Lower leg skin (tissue), 4 donors: ENCODE measurements at regions not wholly inside any gene's neighbourhood (a gene's known extent, or its start where the extent isn't known, plus 50 kb on each side); places are given as distances from the start of the nearest gene placed in this dataset.
"Not testable (repeated sequence)": the region's sequence is repeated elsewhere in the genome, so short reads cannot be mapped to it uniquely, and the experiment has no call there.

Experiments used
- DNase-seq, 2 donors: peaks; one replicate each; pipeline ENCODE4 v3.0.0-alpha.2; 2019; ENCODE audit warnings: low spot score in 2 of 2
- H3K4me3 ChIP-seq: fragments of 200-600 bp; sonication (generic); 2 replicates; pipeline ENCODE4 v1.5.1; 2017; ENCODE audit warnings: mild to moderate bottlenecking, low read depth; ENCODE audit not compliant: poor library complexity, severe bottlenecking
- POLR2A ChIP-seq, 2 donors: fragments of 450-650 bp; IDR thresholded peaks; one replicate each; pipeline ENCODE4 v1.6.1; 2016 to 2017; ENCODE audit warnings: antibody characterized with exemption in 2 of 2, mild to moderate bottlenecking in 1 of 2, moderate library complexity in 1 of 2
- WGBS, 2 donors: methylation state at CpG; one replicate each; pipeline ENCODE4 v1.1.5; 2018; 5-methylcytosine and 5-hydroxymethylcytosine counted together
- intact Hi-C: fragments of 100-400 bp; cut with DNase I; formaldehyde crosslinking; loops from one replicate; pipeline ENCODE4 v1.15.0; 2023; ENCODE audit warnings: low total_unique reads
- TF ChIP-seq, protein P1 (sequence below), 3 donors: fragments of 450-650 bp; IDR thresholded peaks; one replicate each; pipeline ENCODE4 v1.5.1; 2016; ENCODE audit warnings: antibody characterized with exemption in 3 of 3, mild to moderate bottlenecking in 3 of 3, moderate library complexity in 2 of 3

DNA sequence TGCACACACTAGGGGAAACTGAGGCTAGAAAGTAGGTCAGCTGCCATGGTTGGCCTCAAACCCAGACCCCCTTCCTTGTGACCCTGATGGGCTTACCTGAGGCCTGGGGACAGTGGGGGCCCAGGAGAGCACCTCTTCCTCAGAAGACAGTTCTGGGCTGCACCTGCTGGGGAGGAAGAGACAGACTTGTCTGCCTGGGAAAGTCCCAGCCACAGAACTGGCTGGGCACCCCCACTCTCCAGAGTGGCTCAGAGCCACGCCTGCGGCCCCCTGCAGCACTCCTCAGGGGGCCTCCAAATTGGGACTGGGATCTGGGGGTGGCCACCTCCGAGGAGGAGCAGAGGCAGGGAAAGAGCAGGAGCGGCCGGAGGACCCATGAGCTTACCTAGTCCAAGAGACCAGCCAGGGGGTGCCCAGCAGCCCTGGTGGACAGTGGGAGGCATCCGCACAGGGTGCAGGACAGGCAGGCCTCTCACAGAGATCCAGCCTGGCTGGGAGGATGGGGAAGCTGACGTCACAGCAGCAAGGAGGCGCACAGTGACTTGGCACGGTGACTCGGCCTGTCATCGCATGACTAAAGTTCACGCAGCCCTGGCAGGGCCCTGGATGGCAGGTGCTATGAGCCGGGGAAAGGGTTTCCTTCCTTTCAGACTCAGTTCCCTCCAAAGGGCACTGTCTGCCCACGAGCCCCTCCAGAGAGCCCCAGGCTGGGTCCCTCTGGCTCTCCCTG lies 907.7 kb downstream of the TUBA3C start:
- 69% methylated on average over 6 of the region's 14 CpGs; no CpG with 5 or more reads in 1 of the 2 donors for WGBS, 2 donors
- DNase-seq, intact Hi-C loops: not testable (repeated sequence)

GRCh38 chr13:18258801-18259419 lies 922.7 kb downstream of the TUBA3C start:
- WGBS, 2 donors: 78 to 88% methylated on average over 12 to 25 of the region's 25 CpGs
- DNase-seq, H3K4me3 ChIP-seq, intact Hi-C loops: not testable (repeated sequence)

More for the DNA sequence above, 907.7 kb downstream of the TUBA3C start:
- H3K4me3 ChIP-seq: not testable (repeated sequence)

DNA sequence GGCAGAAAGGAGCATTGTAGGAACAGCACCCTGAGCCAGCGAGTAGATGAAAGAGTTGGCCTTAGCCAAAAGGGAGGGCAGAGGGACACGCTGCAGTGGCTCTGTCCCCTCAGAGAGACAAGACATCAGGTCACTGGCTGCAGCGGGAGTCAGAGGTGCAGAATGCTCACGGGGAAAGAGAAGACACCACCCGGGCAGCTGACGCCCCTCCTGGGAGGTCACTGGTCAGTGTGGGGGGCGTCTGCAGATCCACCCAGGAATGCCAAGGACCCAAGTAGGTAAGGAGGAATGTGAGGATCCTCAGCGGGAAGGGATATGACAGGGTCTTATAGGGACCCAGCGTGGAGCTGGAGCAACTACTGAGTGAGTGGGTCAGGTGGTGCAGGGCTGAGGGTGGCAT lies 923.9 kb downstream of the TUBA3C start:
- DNase-seq, intact Hi-C loops, H3K4me3 ChIP-seq: not testable (repeated sequence)
- 77% methylated on average over 9 of the region's 9 CpGs; no CpG with 5 or more reads in 1 of the 2 donors for WGBS, 2 donors

DNA sequence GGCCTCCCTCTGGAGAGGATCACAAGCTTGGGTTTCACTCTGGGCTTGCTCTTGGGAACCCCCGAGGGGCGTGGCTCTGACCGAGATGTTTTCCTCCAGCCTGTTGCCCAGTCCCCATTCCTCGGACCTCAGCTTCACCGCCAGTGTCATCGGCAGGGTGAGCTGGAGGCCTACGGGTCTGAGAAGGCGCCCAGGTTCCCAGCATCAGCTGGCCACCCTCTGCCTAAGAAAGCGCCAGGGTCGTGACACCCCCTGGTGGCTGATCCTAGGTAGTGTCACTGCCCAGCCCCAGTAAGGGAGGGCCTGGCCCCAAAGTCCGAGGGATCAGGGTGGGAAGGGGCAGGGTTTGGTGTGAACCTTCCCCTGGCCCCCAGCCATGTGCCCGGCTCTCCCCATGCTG lies 928.8 kb downstream of the TUBA3C start:
- intact Hi-C loops, DNase-seq, H3K4me3 ChIP-seq: not testable (repeated sequence)
- 86% methylated on average over 8 of the region's 12 CpGs; no CpG with 5 or more reads in 1 of the 2 donors for WGBS, 2 donors

DNA sequence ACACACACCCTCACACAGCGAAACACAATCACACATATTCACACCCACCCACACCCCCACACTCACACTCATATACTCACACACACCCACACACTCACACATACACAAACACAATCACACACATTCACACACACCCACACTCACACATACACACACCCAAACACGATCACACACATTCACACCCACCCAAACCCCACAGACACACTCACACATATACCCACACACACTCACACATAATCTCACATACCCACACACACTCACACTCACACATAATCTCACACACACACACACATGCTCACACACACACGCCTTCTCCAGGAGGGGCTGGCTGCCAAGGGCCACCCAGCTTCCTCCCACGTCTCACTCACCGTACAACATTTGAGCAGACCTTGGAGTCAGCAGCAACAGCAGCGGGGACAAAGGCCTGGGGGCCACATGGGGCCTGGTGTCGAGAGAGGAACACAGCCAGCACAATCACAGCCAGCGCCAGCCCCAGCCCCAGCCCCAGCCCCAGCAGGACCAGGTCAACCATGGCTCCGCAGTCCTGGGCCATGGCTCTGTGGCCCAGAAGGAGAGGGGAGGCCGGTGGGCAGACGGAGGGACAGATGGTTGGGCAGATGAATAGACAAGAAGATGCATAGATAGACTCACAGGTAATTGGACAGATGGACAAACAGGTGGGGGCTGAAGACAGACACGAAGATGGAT lies 932.9 kb downstream of the TUBA3C start:
- DNase-seq: peak in 1 of 2 donors; percentile 50
- H3K4me3 ChIP-seq, intact Hi-C loops: not testable (repeated sequence)
- WGBS, 2 donors: 83% methylated on average over 8 to 12 of the region's 12 CpGs

DNA sequence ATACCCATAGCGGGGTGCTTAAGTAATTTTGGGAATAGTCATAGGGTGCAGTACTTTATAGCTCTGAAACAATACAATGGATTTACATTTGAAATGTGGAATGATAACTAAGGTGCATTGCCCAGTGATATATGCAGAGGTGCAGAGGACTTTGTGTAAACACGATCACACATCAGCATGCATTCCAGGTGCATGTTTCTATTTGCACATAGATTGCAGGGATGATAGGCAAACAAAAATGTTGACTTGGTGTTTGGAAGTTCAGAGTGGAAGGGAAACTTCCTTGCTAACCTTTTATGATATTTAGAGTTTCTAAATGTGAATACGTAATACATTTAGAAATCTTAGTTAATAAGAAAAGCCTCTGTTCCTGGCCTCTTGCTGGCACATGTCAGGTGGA lies 941.5 kb downstream of the TUBA3C start:
- DNase-seq, H3K4me3 ChIP-seq, intact Hi-C loops: not testable (repeated sequence)
- 55 to 79% methylated on average over 3 of the region's 3 CpGs for WGBS, 2 donors

GRCh38 chr13:18238586-18238985 lies 943.0 kb downstream of the TUBA3C start:
- intact Hi-C loops, H3K4me3 ChIP-seq, DNase-seq: not testable (repeated sequence)
- 48 to 67% methylated on average over 5 of the region's 5 CpGs for WGBS, 2 donors

GRCh38 chr13:18236528-18236815 lies 945.2 kb downstream of the TUBA3C start:
- no peak for TF ChIP-seq POLR2A (IDR thresholded peaks at IDR 0.05)
- TF ChIP-seq, protein P1, sequence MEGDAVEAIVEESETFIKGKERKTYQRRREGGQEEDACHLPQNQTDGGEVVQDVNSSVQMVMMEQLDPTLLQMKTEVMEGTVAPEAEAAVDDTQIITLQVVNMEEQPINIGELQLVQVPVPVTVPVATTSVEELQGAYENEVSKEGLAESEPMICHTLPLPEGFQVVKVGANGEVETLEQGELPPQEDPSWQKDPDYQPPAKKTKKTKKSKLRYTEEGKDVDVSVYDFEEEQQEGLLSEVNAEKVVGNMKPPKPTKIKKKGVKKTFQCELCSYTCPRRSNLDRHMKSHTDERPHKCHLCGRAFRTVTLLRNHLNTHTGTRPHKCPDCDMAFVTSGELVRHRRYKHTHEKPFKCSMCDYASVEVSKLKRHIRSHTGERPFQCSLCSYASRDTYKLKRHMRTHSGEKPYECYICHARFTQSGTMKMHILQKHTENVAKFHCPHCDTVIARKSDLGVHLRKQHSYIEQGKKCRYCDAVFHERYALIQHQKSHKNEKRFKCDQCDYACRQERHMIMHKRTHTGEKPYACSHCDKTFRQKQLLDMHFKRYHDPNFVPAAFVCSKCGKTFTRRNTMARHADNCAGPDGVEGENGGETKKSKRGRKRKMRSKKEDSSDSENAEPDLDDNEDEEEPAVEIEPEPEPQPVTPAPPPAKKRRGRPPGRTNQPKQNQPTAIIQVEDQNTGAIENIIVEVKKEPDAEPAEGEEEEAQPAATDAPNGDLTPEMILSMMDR (IDR thresholded peaks at IDR 0.05): no peak
- intact Hi-C loops: no loop called here
- no peak for DNase-seq
- WGBS, 2 donors: 88 to 89% methylated on average over 16 to 34 of the region's 34 CpGs
- no peak overlapping the region for H3K4me3 ChIP-seq

DNA sequence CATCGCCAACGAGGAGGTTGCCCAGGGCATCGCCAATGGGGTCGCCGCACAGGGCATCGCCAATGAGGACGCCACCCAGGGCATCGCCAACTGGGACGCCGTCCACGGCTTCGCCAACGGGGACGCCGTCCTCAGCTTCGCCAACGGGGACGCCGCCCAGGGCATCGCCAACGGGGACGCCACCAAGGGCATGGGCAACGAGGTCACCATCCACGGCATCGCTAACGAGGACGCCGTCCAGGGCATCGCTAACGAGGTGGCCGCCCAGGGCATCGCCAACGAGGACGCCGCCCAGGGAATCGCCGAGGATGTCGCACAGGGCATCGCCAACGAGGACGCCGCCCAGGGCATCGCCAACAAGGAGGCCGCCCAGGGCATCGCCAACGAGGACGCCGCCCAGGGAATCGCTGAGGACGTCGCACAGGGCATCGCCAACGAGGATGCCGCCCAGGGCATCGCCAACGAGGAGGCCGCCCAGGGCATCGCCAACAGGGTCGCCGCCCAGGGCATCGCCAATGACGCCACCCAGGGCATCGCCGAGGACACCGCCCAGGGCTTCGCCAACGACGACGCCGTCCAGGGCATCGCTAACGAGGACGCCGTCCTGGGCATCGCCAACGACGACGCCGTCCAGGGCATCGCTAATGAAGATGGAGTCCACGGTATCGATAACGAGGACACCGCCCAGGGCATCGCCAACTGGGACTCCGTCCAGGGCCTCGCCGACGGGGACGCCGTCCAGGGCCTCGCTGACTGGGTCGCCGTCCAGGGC lies 945.7 kb downstream of the TUBA3C start:
- DNase-seq: no peak
- intact Hi-C loops: no loop called here
- 93 to 96% methylated on average over 62 to 94 of the region's 94 CpGs for WGBS, 2 donors
- H3K4me3 ChIP-seq: no peak overlapping the region
- TF ChIP-seq, protein P1 (IDR thresholded peaks at IDR 0.05): no peak
- TF ChIP-seq POLR2A (IDR thresholded peaks at IDR 0.05): no peak
